Neural crest cell (in vitro differentiated cells): ENCODE measurements at regions not wholly inside any gene's neighbourhood (a gene's known extent, or its start where the extent isn't known, plus 50 kb on each side); places are given as distances from the start of the nearest gene placed in this dataset.
"Not testable (repeated sequence)": the region's sequence is repeated elsewhere in the genome, so short reads cannot be mapped to it uniquely, and the experiment has no call there.

Experiments
- DNase-seq: peaks from one replicate; pipeline ENCODE4 v3.0.0; 2021; ENCODE audit warnings: low read depth, mixed read lengths, low spot score
- H3K27ac Mint-ChIP-seq: one replicate; pipeline ENCODE4 v1.8.0; 2021; ENCODE audit warnings: mild to moderate bottlenecking, mixed read lengths; ENCODE audit not compliant: unreplicated experiment
- H3K27me3 Mint-ChIP-seq: 2 replicates; pipeline ENCODE4 v1.8.0; 2021; ENCODE audit warnings: low read depth, mild to moderate bottlenecking, mixed read lengths
- H3K36me3 Mint-ChIP-seq: 2 replicates; pipeline ENCODE4 v1.8.0; 2021; ENCODE audit warnings: low read depth, mild to moderate bottlenecking, mixed read lengths
- H3K4me1 Mint-ChIP-seq: 2 replicates; pipeline ENCODE4 v1.8.0; 2021; ENCODE audit warnings: mixed read lengths
- H3K4me3 Mint-ChIP-seq: one replicate; pipeline ENCODE4 v1.8.0; 2021; ENCODE audit warnings: mild to moderate bottlenecking, mixed read lengths
- H3K9me3 Mint-ChIP-seq: 2 replicates; pipeline ENCODE4 v1.8.0; 2021; ENCODE audit warnings: mixed read lengths
- TF ChIP-seq, protein P1 (sequence below): fragments of 200-600 bp; sonication (generic); conservative IDR thresholded peaks from 2 replicates; pipeline ENCODE4 v1.5.0; 2021; ENCODE audit warnings: antibody characterized with exemption, mild to moderate bottlenecking

- Mint-ChIP-seq H3K36me3 (no peaks in the 10 kb centered on the region), H3K4me1 (peaks cover 32% of the 10 kb centered on the region), H3K27ac (no peak overlapping the region), H3K4me3 (no peak overlapping the region), H3K9me3 (peaks cover 6% of the 10 kb centered on the region), H3K27me3 (no peaks in the 10 kb centered on the region)
- TF ChIP-seq, protein P1, sequence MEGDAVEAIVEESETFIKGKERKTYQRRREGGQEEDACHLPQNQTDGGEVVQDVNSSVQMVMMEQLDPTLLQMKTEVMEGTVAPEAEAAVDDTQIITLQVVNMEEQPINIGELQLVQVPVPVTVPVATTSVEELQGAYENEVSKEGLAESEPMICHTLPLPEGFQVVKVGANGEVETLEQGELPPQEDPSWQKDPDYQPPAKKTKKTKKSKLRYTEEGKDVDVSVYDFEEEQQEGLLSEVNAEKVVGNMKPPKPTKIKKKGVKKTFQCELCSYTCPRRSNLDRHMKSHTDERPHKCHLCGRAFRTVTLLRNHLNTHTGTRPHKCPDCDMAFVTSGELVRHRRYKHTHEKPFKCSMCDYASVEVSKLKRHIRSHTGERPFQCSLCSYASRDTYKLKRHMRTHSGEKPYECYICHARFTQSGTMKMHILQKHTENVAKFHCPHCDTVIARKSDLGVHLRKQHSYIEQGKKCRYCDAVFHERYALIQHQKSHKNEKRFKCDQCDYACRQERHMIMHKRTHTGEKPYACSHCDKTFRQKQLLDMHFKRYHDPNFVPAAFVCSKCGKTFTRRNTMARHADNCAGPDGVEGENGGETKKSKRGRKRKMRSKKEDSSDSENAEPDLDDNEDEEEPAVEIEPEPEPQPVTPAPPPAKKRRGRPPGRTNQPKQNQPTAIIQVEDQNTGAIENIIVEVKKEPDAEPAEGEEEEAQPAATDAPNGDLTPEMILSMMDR, result no peak
- DNase-seq, result no peak
Observed at GRCh38 chr10:4426866-4427265, 399.1 kb upstream of the AKR1E2 start.

GRCh38 chr10:4409319-4409718, 416.7 kb upstream of the AKR1E2 start:
- Mint-ChIP-seq H3K27ac (no peak overlapping the region), H3K9me3 (no peaks in the 10 kb centered on the region), H3K4me1 (no peaks in the 10 kb centered on the region), H3K27me3 (no peaks in the 10 kb centered on the region), H3K36me3 (no peaks in the 10 kb centered on the region), H3K4me3 (no peak overlapping the region)
- no peak for DNase-seq
- TF ChIP-seq, protein P1, result no peak

GRCh38 chr10:4407783-4408182, 418.2 kb upstream of the AKR1E2 start:
- H3K27me3 Mint-ChIP-seq, result no peaks in the 10 kb centered on the region
- H3K27ac Mint-ChIP-seq, result no peak overlapping the region
- no peaks in the 10 kb centered on the region for H3K4me1 Mint-ChIP-seq
- DNase-seq, result no peak
- no peaks in the 10 kb centered on the region for H3K9me3 Mint-ChIP-seq
- TF ChIP-seq, protein P1, result no peak
- no peaks in the 10 kb centered on the region for H3K36me3 Mint-ChIP-seq
- H3K4me3 Mint-ChIP-seq, result no peak overlapping the region

GRCh38 chr10:4405828-4406227, 420.2 kb upstream of the AKR1E2 start:
- Mint-ChIP-seq H3K27ac (no peak overlapping the region), H3K4me3 (no peak overlapping the region), H3K36me3 (no peaks in the 10 kb centered on the region), H3K9me3 (no peaks in the 10 kb centered on the region), H3K4me1 (no peaks in the 10 kb centered on the region), H3K27me3 (no peaks in the 10 kb centered on the region)
- TF ChIP-seq, protein P1, result no peak
- DNase-seq, result no peak

DNA sequence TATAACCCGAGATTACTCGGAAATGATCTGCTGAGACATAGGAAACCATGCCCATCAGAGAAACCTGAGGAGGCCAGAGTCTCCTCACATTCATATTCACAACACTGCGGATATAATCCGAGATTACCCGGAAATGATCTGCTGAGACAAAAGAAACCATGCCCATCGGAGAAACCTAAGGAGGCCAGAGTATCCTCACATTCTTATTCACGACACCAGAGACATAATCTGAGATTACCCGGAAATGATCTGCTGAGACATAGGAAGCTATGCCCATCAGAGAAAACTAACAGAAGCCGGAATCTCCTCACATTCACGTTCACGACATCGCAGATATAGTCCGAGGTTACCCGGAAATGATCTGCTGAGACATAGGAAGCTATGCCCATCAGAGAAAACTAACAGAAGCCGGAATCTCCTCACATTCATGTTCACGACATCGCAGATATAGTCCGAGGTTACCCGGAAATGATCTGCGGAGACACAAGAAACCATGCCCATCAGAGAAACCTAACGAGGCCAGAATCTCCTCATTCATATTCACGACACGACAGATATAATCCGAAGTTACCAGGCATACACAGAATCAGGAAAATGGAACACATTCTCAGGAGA, 422.3 kb upstream of the AKR1E2 start:
- Mint-ChIP-seq H3K4me3 (no peak overlapping the region), H3K9me3 (no peaks in the 10 kb centered on the region)

GRCh38 chr10:4401080-4401479, 424.9 kb upstream of the AKR1E2 start:
- H3K9me3 Mint-ChIP-seq, H3K4me1 Mint-ChIP-seq, H3K27me3 Mint-ChIP-seq, H3K4me3 Mint-ChIP-seq, H3K27ac Mint-ChIP-seq, H3K36me3 Mint-ChIP-seq, DNase-seq: not testable (repeated sequence)

More for the DNA sequence above, 422.3 kb upstream of the AKR1E2 start:
- TF ChIP-seq, protein P1, result no peak
- no peaks in the 10 kb centered on the region for H3K27me3 Mint-ChIP-seq
- DNase-seq, result no peak
- H3K36me3 Mint-ChIP-seq, result no peaks in the 10 kb centered on the region
- no peaks in the 10 kb centered on the region for H3K4me1 Mint-ChIP-seq
- H3K27ac Mint-ChIP-seq, result no peak overlapping the region
